ENCODE measurements at regions not wholly inside any gene's neighbourhood (a gene's known extent, or its start where the extent isn't known, plus 50 kb on each side); places are given as distances from the start of the nearest gene placed in this dataset.

GRCh38 chr5:67607958-67608357 lies 411.4 kb upstream of the CD180 start:
- TF ChIP-seq CTCF (IDR thresholded peaks at IDR 0.05; ENCODE audit: low read depth, low read length, poor library complexity, severe bottlenecking) (no peak), EZH2phosphoT487 (IDR thresholded peaks at IDR 0.05; ENCODE audit: borderline replicate concordance, low read length) (no peak)

All from DOHH2 (cell line).